Liver (tissue), 8 donors: ENCODE measurements at regions not wholly inside any gene's neighbourhood (a gene's known extent, or its start where the extent isn't known, plus 50 kb on each side); places are given as distances from the start of the nearest gene placed in this dataset.

Experiments
- DNase-seq: peaks from one replicate; pipeline ENCODE4 v3.0.0-alpha.2; 2017; ENCODE audit warnings: low spot score
- H3K27ac ChIP-seq, 2 donors: one replicate each; pipeline ENCODE4 v1.7.0; 2013; ENCODE audit warnings: inconsistent platforms in 2 of 2, low read length in 2 of 2, control low read depth in 1 of 2, low read depth in 1 of 2, mild to moderate bottlenecking in 1 of 2
- H3K27me3 ChIP-seq, 4 donors: one replicate each; pipeline versions ENCODE4 v1.6.1 to v1.7.0; 2013; ENCODE audit warnings: low read length in 3 of 4, inconsistent platforms in 1 of 4, mild to moderate bottlenecking in 1 of 4, moderate library complexity in 1 of 4; ENCODE audit not compliant: control insufficient read depth in 4 of 4, insufficient read depth in 4 of 4
- H3K36me3 ChIP-seq, 4 donors: one replicate each; pipeline versions ENCODE4 v1.6.1 to v1.7.0; 2013; ENCODE audit warnings: low read length in 3 of 4, mild to moderate bottlenecking in 3 of 4, low read depth in 1 of 4, moderate library complexity in 1 of 4; ENCODE audit not compliant: control insufficient read depth in 4 of 4, insufficient read depth in 3 of 4
- H3K4me1 ChIP-seq, 4 donors: one replicate each; pipeline versions ENCODE4 v1.6.1 to v1.7.0; 2013; ENCODE audit warnings: low read length in 3 of 4, mild to moderate bottlenecking in 3 of 4, moderate library complexity in 1 of 4; ENCODE audit not compliant: control insufficient read depth in 4 of 4, insufficient read depth in 4 of 4
- H3K4me3 ChIP-seq, 3 donors: one replicate each; pipeline versions ENCODE4 v1.6.1 to v1.7.0; 2013; ENCODE audit warnings: low read length in 3 of 3, control low read depth in 1 of 3, low read depth in 1 of 3, mild to moderate bottlenecking in 1 of 3
- H3K9ac ChIP-seq, 2 donors: one replicate each; pipeline ENCODE4 v1.7.0; 2013; ENCODE audit warnings: low read length in 2 of 2, mild to moderate bottlenecking in 2 of 2, moderate library complexity in 2 of 2, control low read depth in 1 of 2, low read depth in 1 of 2
- H3K9me3 ChIP-seq, 4 donors: one replicate each; pipeline versions ENCODE4 v1.6.1 to v1.7.0; 2013; ENCODE audit warnings: low read length in 3 of 4; ENCODE audit not compliant: control insufficient read depth in 4 of 4
- FOXA1 ChIP-seq: IDR thresholded peaks from 2 replicates; pipeline ENCODE4 v1.6.1; 2016; ENCODE audit warnings: antibody characterized with exemption
- GABPA ChIP-seq, 2 donors: IDR thresholded peaks in 1 of 2; conservative IDR thresholded peaks in 1 of 2; 2 replicates each; pipeline ENCODE4 v1.6.1; 2016; ENCODE audit warnings: antibody characterized with exemption in 2 of 2, mild to moderate bottlenecking in 1 of 2, moderate library complexity in 1 of 2
- JUND ChIP-seq, 2 donors: IDR thresholded peaks; 2 replicates each; pipeline ENCODE4 v1.6.1; 2016; ENCODE audit warnings: antibody characterized with exemption in 2 of 2
- NR2F2 ChIP-seq: IDR thresholded peaks from 2 replicates; pipeline ENCODE4 v1.6.1; 2016; ENCODE audit warnings: antibody characterized with exemption
- RAD21 ChIP-seq, 2 donors: IDR thresholded peaks; 2 replicates each; pipeline ENCODE4 v1.6.1; 2016; ENCODE audit warnings: antibody characterized with exemption in 2 of 2, mild to moderate bottlenecking in 2 of 2
- SP1 ChIP-seq: IDR thresholded peaks from 2 replicates; pipeline ENCODE4 v1.6.1; 2018; ENCODE audit warnings: antibody characterized with exemption, mild to moderate bottlenecking
- TAF1 ChIP-seq: conservative IDR thresholded peaks from 2 replicates; pipeline ENCODE4 v1.6.1; 2016; ENCODE audit warnings: antibody characterized with exemption, mild to moderate bottlenecking
- WGBS: extraction: QIAGEN DNeasy Blood & Tissue Kit; methylation state at CpG from one replicate; pipeline ENCODE4 v1.1.7; 2013; 5-methylcytosine and 5-hydroxymethylcytosine counted together
- TF ChIP-seq, protein P1 (sequence below): fragments of 150-350 bp; IDR thresholded peaks from 2 replicates; pipeline ENCODE4 v1.5.1; 2017; ENCODE audit warnings: improper control_type of control experiment, low read depth, low read length; ENCODE audit not compliant: missing input control
- donor health status: healthy.
- donor health status: healthy.
- donor health status: healthy.
- donor health status: healthy.
- donor health status: healthy.

DNA sequence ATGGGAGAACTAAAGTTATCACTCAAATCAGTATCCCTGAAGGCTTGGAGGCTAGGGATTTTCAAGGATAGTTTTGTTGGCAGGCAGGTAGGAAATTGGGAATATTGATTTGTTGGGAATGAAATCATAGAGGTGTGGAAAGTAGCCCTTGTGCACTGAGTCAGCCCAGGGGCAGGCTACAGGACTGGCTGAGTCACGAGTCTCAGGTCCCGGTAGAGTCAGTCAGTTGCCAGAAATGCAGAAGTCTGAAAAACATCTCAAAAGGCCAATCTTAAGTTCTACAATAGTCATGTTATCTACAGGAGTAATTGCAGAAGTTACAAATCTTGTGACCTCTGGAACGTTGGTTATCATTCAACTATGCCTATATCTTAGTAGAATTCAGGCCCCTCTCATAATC is 153.1 kb downstream of the GC start (continued):
- TF ChIP-seq TAF1: no peak
- TF ChIP-seq JUND (IDR thresholded peaks at IDR 0.05): no peak
- TF ChIP-seq, protein P1, sequence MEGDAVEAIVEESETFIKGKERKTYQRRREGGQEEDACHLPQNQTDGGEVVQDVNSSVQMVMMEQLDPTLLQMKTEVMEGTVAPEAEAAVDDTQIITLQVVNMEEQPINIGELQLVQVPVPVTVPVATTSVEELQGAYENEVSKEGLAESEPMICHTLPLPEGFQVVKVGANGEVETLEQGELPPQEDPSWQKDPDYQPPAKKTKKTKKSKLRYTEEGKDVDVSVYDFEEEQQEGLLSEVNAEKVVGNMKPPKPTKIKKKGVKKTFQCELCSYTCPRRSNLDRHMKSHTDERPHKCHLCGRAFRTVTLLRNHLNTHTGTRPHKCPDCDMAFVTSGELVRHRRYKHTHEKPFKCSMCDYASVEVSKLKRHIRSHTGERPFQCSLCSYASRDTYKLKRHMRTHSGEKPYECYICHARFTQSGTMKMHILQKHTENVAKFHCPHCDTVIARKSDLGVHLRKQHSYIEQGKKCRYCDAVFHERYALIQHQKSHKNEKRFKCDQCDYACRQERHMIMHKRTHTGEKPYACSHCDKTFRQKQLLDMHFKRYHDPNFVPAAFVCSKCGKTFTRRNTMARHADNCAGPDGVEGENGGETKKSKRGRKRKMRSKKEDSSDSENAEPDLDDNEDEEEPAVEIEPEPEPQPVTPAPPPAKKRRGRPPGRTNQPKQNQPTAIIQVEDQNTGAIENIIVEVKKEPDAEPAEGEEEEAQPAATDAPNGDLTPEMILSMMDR: no peak
- no peak for TF ChIP-seq RAD21 (IDR thresholded peaks at IDR 0.05)
- no peak for TF ChIP-seq NR2F2
- TF ChIP-seq GABPA (IDR thresholded peaks at IDR 0.05 in 1 of 2, conservative IDR thresholded peaks at IDR 0.05 in 1 of 2): no peak

- DNase-seq: no peak
- no peak overlapping the region for H3K27ac ChIP-seq
- 87% methylated on average over 4 of the region's 4 CpGs for WGBS
- peaks cover 0 to 3% (median 0%) of the 10 kb centered on the region in 4 donors for H3K36me3 ChIP-seq
- H3K4me3 ChIP-seq: no peak overlapping the region
- TF ChIP-seq SP1 (no peak), FOXA1 (no peak)
- H3K9ac ChIP-seq: no peak overlapping the region
- no peaks in the 10 kb centered on the region for H3K27me3 ChIP-seq
- peaks cover 0 to 3% (median under 1%) of the 10 kb centered on the region in 4 donors for H3K9me3 ChIP-seq
- H3K4me1 ChIP-seq: no peaks in the 10 kb centered on the region
Measured at GRCh38 chr4:71625005-71625404, 158.9 kb downstream of the GC start.
